Small intestine (tissue), 7 donors: ENCODE measurements at regions not wholly inside any gene's neighbourhood (a gene's known extent, or its start where the extent isn't known, plus 50 kb on each side); places are given as distances from the start of the nearest gene placed in this dataset.

Source experiments
- DNase-seq, 2 donors: peaks; one replicate each; pipeline versions ENCODE4 v3.0.0 to v3.0.0-alpha.2; 2013
- FAIRE-seq: peaks from 2 replicates; lab custom pipeline; 2012; peaks lifted over from hg19 to GRCh38; lab: Jason Lieb, UNC
- H3K27ac ChIP-seq, 3 donors: one replicate each; pipeline ENCODE4 v1.5.1; 2013; ENCODE audit warnings: low read length in 2 of 3, mild to moderate bottlenecking in 2 of 3, control low read depth in 1 of 3, inconsistent platforms in 1 of 3, low read depth in 1 of 3, moderate library complexity in 1 of 3
- H3K27me3 ChIP-seq, 3 donors: one replicate each; pipeline ENCODE4 v1.6.1; 2013; ENCODE audit warnings: low read length in 3 of 3, inconsistent platforms in 1 of 3; ENCODE audit not compliant: control insufficient read depth in 3 of 3, insufficient read depth in 3 of 3
- H3K36me3 ChIP-seq, 3 donors: one replicate each; pipeline ENCODE4 v1.6.1; 2013; ENCODE audit warnings: low read length in 3 of 3, inconsistent platforms in 1 of 3, low read depth in 1 of 3, mild to moderate bottlenecking in 1 of 3, moderate library complexity in 1 of 3; ENCODE audit not compliant: control insufficient read depth in 3 of 3, insufficient read depth in 2 of 3
- H3K4me1 ChIP-seq, 3 donors: one replicate each; pipeline ENCODE4 v1.6.1; 2013; ENCODE audit warnings: low read length in 2 of 3, inconsistent platforms in 1 of 3, low read depth in 1 of 3, mild to moderate bottlenecking in 1 of 3, moderate library complexity in 1 of 3; ENCODE audit not compliant: control insufficient read depth in 3 of 3, insufficient read depth in 2 of 3
- H3K4me3 ChIP-seq, 3 donors: one replicate each; pipeline ENCODE4 v1.5.1; 2013; ENCODE audit warnings: low read length in 3 of 3, control low read depth in 1 of 3, inconsistent platforms in 1 of 3, low read depth in 1 of 3, mild to moderate bottlenecking in 1 of 3, moderate library complexity in 1 of 3
- H3K9me3 ChIP-seq, 2 donors: one replicate each; pipeline ENCODE4 v1.6.1; 2013; ENCODE audit warnings: low read depth in 1 of 2, low read length in 1 of 2; ENCODE audit not compliant: control insufficient read depth in 2 of 2, insufficient read depth in 1 of 2
- WGBS, 3 donors: extraction: QIAGEN DNeasy Blood & Tissue Kit; methylation state at CpG; one replicate each; pipeline ENCODE4 v1.1.7; 2013; 5-methylcytosine and 5-hydroxymethylcytosine counted together
- donor health status: healthy with polysubstance abuse.
- donor health status: control.
- donor health status: control.
- donor health status: Bipolar disorder and iron deficiency.
- donor health status: healthy.

DNA sequence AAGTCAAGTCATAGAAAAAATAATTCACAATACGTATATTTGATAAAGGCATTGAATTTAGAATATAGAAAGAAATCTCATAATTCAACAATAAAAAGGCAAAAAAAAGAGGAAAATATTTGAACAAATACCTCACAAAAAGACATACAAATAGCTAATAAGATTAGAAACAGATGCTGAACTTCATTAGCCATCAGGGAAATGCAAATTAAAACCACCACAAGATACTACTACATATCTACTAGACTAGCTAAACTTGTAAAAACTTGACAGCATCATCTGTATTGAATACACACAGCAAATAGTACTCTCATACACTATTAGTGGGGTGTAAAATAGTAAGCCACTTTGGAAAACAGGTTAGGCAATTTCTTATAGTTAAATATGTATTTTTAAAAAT, 128.7 kb upstream of the TLL1 start:
- H3K4me3 ChIP-seq: no peak overlapping the region
- WGBS, 3 donors: 84 to 95% (median 91%) methylated on average over 1 of the region's 1 CpG
- DNase-seq: no peak
- H3K36me3 ChIP-seq: no peaks in the 10 kb centered on the region
- no peak for FAIRE-seq
- no peaks in the 10 kb centered on the region for H3K4me1 ChIP-seq
- H3K27me3 ChIP-seq: no peaks in the 10 kb centered on the region
- H3K27ac ChIP-seq: no peak overlapping the region
- H3K9me3 ChIP-seq: no peaks in the 10 kb centered on the region

DNA sequence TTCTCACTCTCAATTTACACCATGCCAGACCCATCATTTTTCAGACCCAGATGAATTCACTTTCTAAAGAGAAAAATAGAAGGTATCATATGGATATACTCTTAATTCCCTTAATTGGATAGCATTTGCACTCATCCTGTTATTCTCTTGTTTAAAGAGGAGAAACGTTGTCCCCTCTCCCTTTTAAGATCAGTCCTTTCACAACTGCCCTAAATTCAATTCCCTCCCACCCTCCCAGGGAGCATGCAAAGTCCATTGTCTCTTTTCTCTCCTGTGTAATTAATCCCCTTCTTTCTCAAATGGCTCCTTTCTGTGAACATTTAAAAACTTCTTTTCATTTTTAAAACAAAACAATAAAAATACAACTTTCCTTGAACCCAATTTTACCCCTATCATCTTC, 124.7 kb upstream of the TLL1 start:
- H3K36me3 ChIP-seq: no peaks in the 10 kb centered on the region
- no peak overlapping the region for H3K4me3 ChIP-seq
- no peaks in the 10 kb centered on the region for H3K27me3 ChIP-seq
- no peaks in the 10 kb centered on the region for H3K9me3 ChIP-seq
- no peak for FAIRE-seq
- DNase-seq: no peak
- H3K4me1 ChIP-seq: no peaks in the 10 kb centered on the region
- 31 to 70% (median 36%) methylated on average over 1 of the region's 1 CpG for WGBS, 3 donors
- no peak overlapping the region for H3K27ac ChIP-seq

- Histone ChIP-seq H3K27me3 (no peaks in the 10 kb centered on the region), H3K4me1 (no peaks in the 10 kb centered on the region), H3K4me3 (no peak overlapping the region), H3K36me3 (no peaks in the 10 kb centered on the region), H3K27ac (no peak overlapping the region), H3K9me3 (no peaks in the 10 kb centered on the region)
- no peak for FAIRE-seq
- 53 to 76% (median 67%) methylated on average over 4 of the region's 4 CpGs for WGBS, 3 donors
- DNase-seq: no peak
These were observed 121.2 kb upstream of the TLL1 start for GRCh38 chr4:165751882-165752281.

DNA sequence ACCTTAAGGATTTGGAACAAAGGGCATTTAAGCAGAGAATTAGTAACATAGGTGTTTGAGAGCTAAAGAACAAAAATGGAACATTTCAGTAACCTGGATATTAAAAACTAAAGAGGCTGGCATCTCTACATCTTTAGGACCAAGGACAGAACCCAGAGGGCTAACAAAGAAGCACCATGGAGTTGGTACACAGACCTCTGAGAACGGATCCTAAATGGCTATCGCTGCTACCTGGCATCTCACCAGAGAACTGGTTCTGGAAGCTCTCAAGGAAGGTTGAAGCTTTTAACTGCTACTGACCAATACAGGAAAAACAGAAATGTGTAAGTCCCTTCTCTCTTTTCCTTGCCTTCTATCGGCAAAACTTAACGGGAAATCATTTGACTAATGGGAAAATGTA, 118.4 kb upstream of the TLL1 start:
- H3K9me3 ChIP-seq: no peaks in the 10 kb centered on the region
- 93 to 96% (median 94%) methylated on average over 4 of the region's 4 CpGs for WGBS, 3 donors
- no peaks in the 10 kb centered on the region for H3K27me3 ChIP-seq
- H3K36me3 ChIP-seq: no peaks in the 10 kb centered on the region
- no peaks in the 10 kb centered on the region for H3K4me1 ChIP-seq
- no peak overlapping the region for H3K4me3 ChIP-seq
- FAIRE-seq (no peak), DNase-seq (no peak)
- H3K27ac ChIP-seq: no peak overlapping the region

DNA sequence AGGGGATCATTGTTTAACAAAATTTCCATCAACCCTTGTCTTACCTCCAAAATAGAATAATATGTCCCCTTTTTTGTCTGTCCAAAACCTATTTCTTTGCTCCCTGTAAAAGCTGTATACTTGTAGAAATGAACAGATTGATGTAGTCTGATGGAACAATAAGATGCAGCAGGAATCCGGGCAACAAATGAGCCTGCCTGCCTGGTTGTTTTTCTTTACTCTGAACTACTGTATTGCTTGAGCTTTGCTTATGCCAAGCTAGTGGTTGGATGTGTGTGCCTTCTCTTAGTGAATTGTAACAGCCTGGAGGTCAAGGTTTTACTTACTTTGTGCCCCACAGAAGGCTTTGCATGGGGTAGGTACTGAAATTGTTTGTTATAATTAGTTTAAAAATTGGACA, 116.2 kb upstream of the TLL1 start:
- H3K9me3 ChIP-seq: no peaks in the 10 kb centered on the region
- no peak for DNase-seq
- H3K4me3 ChIP-seq: no peak overlapping the region
- no peak for FAIRE-seq
- 69 to 94% (median 73%) methylated on average over 1 of the region's 1 CpG for WGBS, 3 donors
- H3K27me3 ChIP-seq: no peaks in the 10 kb centered on the region
- H3K4me1 ChIP-seq: no peaks in the 10 kb centered on the region
- H3K27ac ChIP-seq: no peak overlapping the region
- no peaks in the 10 kb centered on the region for H3K36me3 ChIP-seq

GRCh38 chr4:165757451-165757850, 115.6 kb upstream of the TLL1 start:
- no peaks in the 10 kb centered on the region for H3K36me3 ChIP-seq
- H3K27me3 ChIP-seq: no peaks in the 10 kb centered on the region
- 61 to 76% (median 66%) methylated on average over 3 of the region's 3 CpGs for WGBS, 3 donors
- FAIRE-seq: no peak
- H3K9me3 ChIP-seq: no peaks in the 10 kb centered on the region
- no peaks in the 10 kb centered on the region for H3K4me1 ChIP-seq
- DNase-seq: no peak
- H3K4me3 ChIP-seq: no peak overlapping the region
- H3K27ac ChIP-seq: no peak overlapping the region

DNA sequence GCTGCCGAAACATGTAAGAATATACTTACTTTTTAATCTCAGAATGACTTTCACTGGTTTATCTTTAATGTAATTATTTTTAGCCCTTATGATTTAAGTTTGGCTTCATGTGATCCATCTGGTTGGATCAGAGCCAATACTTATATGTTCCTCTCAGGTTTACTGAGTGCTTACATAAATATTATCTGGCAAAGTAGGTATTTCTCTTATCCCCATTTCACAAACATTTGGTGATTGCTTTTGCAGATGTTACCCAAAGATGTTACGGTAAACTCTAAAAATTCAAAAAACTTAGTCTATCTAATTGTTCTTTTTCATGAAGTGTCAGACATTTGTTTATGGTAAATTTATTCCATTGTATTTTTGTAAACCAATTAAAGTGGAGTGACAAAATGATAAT, 115.0 kb upstream of the TLL1 start:
- Histone ChIP-seq H3K9me3 (no peaks in the 10 kb centered on the region), H3K27me3 (no peaks in the 10 kb centered on the region), H3K4me1 (no peaks in the 10 kb centered on the region), H3K27ac (no peak overlapping the region), H3K36me3 (no peaks in the 10 kb centered on the region), H3K4me3 (no peak overlapping the region)
- 66 to 79% (median 75%) methylated on average over 2 of the region's 2 CpGs for WGBS, 3 donors
- DNase-seq: no peak
- no peak for FAIRE-seq

- 90 to 91% (median 91%) methylated on average over 7 of the region's 7 CpGs for WGBS, 3 donors
- Histone ChIP-seq H3K27ac (no peak overlapping the region), H3K4me3 (no peak overlapping the region), H3K36me3 (no peaks in the 10 kb centered on the region), H3K4me1 (no peaks in the 10 kb centered on the region), H3K27me3 (no peaks in the 10 kb centered on the region), H3K9me3 (no peaks in the 10 kb centered on the region)
- DNase-seq: no peak
- FAIRE-seq: no peak
These were observed 112.9 kb upstream of the TLL1 start for GRCh38 chr4:165760182-165760581.

DNA sequence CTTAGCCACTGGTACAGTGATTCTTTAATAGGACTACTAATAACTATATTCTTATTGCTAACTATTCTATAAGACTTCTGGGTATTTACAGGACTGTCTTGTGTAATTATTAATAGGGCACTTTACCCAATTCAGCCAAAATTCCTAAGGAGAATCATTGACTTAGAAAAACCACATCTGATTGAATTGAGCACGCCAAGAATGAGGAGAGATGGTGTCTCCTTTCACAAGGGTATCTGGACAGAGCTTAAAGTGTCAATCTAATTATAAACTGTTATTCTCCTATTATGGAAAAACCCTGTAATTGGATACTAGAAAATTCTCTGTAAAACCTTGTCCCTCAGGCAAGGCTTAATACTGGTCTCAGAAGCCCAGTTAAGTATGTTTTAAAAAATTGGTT, 111.1 kb upstream of the TLL1 start:
- Histone ChIP-seq H3K36me3 (no peaks in the 10 kb centered on the region), H3K9me3 (no peaks in the 10 kb centered on the region), H3K4me3 (no peak overlapping the region), H3K4me1 (no peaks in the 10 kb centered on the region), H3K27me3 (no peaks in the 10 kb centered on the region), H3K27ac (no peak overlapping the region)
- FAIRE-seq: no peak
- WGBS, 3 donors: 64 to 81% (median 74%) methylated on average over 1 of the region's 1 CpG
- DNase-seq: no peak
